ENCODE measurements at regions not wholly inside any gene's neighbourhood (a gene's known extent, or its start where the extent isn't known, plus 50 kb on each side); places are given as distances from the start of the nearest gene placed in this dataset.
"Not testable (repeated sequence)": the region's sequence is repeated elsewhere in the genome, so short reads cannot be mapped to it uniquely, and the experiment has no call there.

DNA sequence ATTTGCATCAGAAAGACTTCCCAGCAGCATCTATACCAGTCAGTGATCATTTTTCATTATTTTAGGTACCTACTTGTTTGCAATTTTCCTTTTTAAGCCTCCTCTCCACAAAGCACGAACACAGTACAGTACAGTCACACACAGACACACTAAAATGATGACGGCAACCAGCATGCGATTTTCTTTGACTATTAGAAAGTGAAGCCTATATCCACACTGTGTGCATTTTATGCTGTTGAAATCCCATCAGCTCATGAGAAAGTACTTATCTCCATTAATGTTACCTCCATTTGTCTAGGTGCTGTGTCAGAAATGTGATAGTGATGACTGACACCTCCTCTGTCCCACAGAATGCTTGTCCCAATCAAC is 294.7 kb upstream of the MEIS2 start:
- TF ChIP-seq, protein P1, sequence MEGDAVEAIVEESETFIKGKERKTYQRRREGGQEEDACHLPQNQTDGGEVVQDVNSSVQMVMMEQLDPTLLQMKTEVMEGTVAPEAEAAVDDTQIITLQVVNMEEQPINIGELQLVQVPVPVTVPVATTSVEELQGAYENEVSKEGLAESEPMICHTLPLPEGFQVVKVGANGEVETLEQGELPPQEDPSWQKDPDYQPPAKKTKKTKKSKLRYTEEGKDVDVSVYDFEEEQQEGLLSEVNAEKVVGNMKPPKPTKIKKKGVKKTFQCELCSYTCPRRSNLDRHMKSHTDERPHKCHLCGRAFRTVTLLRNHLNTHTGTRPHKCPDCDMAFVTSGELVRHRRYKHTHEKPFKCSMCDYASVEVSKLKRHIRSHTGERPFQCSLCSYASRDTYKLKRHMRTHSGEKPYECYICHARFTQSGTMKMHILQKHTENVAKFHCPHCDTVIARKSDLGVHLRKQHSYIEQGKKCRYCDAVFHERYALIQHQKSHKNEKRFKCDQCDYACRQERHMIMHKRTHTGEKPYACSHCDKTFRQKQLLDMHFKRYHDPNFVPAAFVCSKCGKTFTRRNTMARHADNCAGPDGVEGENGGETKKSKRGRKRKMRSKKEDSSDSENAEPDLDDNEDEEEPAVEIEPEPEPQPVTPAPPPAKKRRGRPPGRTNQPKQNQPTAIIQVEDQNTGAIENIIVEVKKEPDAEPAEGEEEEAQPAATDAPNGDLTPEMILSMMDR (IDR thresholded peaks at IDR 0.05; ENCODE audit: extremely low read depth, missing control alignments) = no peak
- no peak for DNase-seq (ENCODE audit: low spot score)

DNA sequence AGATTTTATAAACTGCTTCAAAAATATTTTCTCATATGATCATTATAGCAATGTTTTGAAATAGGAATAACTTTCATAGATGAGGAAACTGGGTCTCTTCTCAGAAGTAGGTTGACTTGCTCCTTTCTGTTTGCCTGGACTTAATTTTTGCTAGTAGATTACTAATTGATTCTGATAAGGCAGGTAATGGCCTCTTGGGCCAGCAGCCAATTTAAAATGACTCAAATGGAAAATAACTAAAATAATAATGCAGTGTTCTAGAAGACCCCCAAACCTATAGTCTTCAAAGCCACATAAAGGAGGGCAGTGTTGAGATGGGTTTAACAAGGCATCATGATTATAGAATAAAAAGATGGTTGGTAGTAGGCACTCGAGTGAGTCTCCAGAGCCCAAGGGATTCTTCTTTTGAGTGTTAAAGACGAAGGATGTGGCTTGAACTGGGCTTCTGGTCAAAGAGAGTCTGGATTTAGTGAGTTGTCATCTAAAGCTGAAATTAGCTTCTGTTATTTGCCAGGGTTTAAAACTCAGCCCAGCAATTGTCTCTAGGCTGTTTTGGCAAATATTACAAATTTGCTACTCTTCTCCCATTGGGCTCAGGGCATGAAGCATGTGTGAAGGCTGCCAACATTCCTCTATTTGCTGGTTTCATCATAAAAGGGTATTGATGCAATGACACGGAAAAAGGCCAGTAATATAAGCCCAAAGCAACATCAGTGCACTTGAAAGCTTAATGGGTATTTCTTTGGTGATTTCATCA is 297.1 kb upstream of the MEIS2 start:
- TF ChIP-seq, protein P1 (IDR thresholded peaks at IDR 0.05; ENCODE audit: extremely low read depth, missing control alignments) = no peak
- DNase-seq (ENCODE audit: low spot score) = no peak

DNA sequence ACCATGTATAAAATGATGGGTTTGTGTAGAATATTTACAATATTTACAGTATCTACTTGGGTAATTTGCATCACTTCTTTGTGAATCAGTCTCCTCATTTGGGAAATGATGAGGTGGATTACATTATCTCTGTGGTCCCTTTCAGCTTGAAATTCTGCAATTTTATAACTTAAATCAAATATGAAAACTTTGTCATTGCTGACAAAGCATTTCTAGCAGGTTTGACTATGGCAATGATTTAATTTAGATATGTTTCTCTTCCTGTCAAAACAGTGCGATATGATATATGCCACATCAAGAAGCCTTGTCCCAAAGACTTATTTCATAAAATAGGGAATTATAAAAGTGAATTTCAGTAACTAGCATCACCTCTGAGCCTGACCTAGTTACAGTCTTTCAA is 315.8 kb upstream of the MEIS2 start:
- TF ChIP-seq, protein P1 (IDR thresholded peaks at IDR 0.05; ENCODE audit: extremely low read depth, missing control alignments) = no peak
- no peak for DNase-seq (ENCODE audit: low spot score)

DNA sequence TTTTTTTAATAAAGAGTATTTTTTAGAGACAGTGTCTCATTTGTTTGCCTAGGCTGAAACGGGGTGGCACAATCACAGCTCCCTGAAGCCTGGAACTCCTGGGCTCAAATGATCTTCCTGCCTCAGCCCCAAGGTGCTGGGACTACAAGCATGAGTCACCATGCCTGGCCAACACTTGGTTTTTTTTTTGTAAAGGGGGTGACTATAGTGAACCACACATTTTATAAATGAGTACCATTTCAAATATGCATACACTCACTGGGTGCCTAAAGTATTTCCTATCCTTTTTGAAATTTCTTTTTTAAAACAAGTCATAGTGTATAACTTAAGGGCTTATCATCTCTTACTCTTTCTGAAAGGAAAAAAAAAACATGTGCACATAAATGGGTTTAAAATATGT is 325.2 kb upstream of the MEIS2 start:
- TF ChIP-seq, protein P1 (IDR thresholded peaks at IDR 0.05; ENCODE audit: extremely low read depth, missing control alignments) = no peak
- no peak for DNase-seq (ENCODE audit: low spot score)

DNA sequence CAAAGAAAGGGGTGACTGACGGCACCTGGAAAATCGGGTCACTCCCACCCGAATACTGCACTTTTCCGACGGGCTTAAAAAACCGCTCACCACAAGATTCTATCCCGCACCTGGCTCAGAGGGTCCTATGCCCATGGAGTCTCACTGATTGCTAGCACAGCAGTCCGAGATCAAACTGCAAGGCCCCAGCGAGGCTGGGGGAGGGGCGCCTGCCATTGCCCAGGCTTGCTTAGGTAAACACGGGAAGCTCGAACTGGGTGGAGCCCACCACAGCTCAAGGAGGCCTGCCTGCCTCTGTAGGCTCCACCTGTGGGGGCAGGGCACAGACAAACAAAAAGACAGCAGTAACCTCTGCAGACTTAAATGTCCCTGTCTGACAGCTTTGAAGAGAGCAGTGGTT is 327.0 kb upstream of the MEIS2 start:
- DNase-seq (ENCODE audit: low spot score) = not testable (repeated sequence)

DNA sequence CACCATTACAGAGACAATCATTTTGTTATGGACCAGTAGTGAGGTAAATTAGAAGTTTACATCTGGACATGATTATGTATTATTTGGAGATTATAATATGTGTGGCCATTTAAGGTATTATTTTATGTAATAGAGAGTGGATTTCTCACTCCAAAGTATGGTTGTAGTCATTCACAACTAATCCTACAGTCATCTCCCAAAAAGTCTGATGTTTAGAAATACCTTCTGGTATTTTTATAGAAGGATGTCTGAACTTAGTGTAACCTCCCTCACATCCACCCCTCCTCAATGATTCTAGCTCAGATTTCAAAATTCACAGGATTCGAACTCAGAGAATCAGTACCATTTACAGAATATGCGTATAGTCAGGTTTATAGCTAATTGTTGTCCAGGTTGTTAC is 346.6 kb upstream of the MEIS2 start:
- DNase-seq (ENCODE audit: low spot score) = no peak
- TF ChIP-seq, protein P1 (IDR thresholded peaks at IDR 0.05; ENCODE audit: extremely low read depth, missing control alignments) = no peak

DNA sequence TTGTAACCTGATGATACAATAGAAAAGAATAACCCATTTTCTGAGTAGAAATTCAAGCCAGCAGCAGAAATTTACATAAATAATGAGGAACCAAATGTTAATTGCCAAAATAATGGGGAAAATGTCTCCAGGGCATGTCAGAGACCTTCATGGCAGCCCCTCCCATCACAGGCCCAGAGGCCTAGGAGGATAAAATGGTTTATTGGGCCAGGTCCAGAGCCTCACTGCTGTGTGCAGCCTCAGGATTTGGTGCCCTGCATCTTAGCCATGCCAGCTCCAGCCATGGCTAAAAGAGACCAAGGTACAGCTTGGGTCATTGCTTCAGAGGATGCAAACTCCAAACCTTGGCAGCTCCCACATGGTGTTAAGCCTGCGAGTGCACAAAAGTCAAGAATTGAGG is 352.1 kb upstream of the MEIS2 start:
- TF ChIP-seq, protein P1 (IDR thresholded peaks at IDR 0.05; ENCODE audit: extremely low read depth, missing control alignments) = no peak
- DNase-seq (ENCODE audit: low spot score) = no peak

DNA sequence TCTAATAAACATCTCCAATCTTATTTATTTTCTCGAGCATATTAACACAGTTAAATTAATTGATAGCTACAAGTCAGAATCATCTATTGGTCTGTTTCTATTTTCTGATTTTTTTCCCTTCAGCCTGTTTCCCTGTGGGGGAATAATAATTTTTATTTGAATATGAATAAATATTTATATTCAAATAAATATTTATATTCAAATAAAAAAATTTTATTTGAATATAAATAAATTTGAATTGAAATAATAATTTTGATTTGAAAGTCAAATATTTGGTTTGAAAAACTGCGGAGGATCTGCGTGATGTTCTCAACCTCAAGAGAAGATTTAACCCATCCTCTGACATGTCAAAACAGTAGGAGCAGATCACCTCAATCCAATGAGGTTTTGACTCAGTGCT is 380.1 kb upstream of the MEIS2 start:
- no peak for DNase-seq (ENCODE audit: low spot score)
- TF ChIP-seq, protein P1 (IDR thresholded peaks at IDR 0.05; ENCODE audit: extremely low read depth, missing control alignments) = no peak
